ENCODE measurements at regions not wholly inside any gene's neighbourhood (a gene's known extent, or its start where the extent isn't known, plus 50 kb on each side); places are given as distances from the start of the nearest gene placed in this dataset.

DNA sequence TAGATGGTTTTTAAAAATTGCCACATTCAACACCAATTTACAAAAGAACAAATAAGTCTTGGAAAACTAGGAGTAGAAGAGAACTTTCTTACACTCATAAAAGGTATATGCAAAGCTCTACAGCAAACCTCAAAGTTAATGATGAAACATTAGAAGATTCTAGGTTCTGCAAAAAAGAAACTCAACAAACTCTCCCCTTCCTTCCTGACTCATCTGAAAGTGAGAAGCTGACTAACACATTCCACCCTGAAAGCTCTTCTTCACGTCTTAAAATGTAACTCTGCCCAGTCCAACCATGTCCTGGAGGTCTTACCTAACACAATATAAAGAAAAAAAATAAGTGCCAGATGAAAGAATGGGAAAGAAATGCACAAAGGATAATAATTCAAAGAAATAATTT lies 218.9 kb upstream of the ISX start:
- DNase-seq: no peak

DNA sequence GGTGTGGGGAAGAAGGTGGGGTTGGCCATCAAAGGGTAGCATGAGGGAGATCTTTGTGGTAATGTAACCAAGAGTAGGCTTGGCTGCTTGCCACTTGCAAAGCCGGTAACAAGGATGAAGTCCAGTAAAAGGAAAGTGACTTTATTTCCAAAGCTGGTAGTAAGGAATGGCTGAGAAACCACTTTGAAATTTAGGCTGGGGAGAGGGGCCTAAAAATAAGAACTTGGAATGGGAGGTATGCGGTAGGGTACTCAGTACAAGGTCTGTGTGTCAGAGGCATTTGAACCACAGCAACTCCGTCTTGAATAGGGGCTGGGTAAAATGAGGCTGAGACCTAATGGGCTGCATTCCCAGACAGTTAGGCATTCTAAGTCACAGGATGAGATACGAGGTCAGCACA lies 216.0 kb upstream of the ISX start:
- peak; percentile 50 for DNase-seq

DNA sequence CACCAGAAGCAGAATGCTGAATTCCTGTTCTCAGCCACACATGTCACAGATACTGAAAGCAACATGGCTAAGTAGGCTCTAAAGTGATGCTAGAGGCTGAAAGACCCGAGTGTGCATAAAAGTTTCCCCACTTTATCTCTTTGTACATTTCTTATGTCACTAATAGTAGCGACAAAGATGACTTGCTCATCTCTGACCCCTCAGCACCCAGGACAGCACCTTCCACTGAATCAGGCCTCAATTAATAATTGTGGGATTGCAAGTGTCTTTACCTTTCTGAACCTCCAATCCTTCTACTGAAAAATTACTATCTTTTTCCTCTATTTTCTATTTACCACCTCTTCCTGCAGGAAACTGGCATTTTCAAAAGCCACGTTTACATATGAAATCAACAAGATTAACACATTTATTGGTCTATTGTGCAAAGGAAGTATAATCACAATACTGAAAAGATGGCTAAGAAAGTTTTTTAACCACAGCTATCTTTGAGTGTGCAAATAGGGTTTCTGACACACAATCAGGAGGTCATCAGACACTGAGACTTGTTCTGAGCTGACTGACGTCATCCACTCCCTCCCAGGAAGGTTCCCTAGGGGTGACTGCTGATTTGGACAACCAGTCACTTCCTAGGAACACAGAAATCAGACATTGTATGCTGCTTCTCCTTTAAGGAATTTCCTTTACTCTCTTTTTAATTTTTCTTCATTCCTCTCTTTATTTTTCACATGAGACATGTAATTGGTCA lies 213.9 kb upstream of the ISX start:
- no peak for DNase-seq

DNA sequence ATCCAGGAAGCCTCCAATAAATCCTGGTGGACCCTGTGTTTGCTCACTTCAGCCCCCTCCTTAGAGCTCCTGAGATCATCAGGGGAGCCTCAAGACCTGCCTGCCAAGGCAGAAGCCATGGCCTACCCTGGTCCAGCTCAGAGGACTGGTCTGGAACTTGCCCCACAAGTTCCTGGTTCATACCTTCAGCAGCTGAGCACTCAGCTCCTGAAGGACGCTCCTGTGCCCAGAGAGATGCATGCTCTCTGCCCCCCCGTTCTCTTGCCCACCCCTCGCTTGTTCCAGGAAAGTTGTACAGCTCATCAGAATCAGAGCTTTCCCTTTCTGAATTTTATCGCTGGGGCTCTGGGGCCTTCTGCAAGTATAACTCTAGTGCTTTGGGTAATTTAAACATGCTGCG lies 210.5 kb upstream of the ISX start:
- no peak for DNase-seq

DNA sequence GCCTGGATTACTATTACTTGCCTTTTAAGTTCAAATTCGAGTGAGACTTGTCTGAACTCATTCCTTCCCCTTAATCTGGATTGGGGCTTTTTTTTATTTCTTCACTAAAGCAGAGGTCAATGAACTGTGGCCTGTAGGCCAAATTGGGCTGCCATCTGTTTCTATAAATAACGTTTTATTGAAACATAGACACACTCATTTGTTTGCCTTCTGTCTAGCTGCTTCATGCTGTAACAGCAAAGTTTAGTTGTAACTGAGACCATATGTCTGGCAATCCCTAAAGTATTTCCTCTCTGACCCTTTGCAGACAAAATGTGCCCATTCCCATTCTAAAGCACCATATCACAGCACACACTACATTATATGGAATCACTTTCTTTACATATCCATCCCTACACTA lies 207.9 kb upstream of the ISX start:
- no peak for DNase-seq

DNA sequence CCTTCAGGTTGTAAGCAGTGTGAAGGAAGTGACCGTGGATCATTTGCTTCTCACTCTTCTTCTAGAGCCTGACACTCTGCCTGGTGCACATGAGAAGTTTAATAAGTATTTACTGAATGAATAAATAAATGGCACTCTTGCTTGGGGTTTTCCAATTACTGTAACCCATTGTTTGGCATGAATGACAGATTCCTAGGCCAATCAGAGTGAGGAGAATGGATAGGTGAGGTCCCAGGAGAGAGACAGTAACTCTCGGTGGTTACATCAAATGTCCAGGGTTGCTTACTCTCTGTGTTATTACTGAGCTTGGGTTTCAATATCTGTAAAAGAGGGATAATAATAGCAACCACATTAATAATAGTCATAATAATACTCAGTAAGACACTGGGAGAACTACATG lies 204.2 kb upstream of the ISX start:
- no peak for DNase-seq

DNA sequence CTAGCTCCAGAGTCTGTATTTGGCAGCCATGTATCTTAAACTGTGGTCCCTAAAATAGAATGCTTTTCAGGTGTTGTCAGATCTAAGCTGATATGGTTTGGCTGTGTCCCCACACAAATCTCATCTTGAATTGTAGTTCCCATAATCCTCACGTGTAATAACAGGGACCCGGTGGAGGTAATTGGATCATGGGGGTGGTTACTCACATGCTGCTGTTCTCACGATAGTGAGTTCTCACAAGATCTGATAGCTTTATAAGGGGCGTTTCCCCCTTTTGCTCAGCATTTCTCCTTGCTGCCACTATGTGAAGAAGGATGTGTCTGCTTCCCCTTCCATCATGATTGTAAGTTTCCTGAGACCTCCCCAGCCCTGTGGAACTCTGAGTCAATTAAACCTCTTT lies 199.9 kb upstream of the ISX start:
- no peak for DNase-seq

DNA sequence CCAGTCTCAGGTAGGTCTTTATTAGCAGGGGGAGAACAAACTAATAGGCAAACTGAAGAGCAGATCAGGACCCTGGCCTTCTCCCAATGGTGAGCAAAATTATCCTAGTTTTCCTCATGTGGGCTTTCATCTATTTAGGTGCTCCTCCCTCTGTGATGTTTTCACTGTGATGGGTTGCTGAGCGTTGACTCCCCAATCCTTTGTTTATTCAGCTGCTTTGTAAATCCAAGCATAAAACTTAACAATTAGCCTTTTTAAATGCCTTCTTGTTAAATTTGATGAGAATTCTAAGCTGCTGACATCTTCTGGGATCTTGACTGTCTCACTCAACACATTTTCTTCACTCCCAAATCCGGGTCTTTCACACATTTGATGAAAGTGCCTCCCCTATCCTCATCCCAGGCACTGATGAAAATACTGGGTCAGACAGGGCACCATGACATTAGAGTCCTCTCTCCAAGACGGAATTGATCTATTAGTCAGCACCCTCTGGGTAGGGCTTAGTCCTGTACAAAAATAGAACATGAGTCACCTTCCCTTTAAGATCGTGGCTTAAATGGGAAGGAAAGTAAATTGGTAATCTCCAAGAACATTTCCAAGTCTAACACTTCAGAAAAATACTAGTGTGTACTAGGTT lies 199.3 kb upstream of the ISX start:
- DNase-seq: no peak

DNA sequence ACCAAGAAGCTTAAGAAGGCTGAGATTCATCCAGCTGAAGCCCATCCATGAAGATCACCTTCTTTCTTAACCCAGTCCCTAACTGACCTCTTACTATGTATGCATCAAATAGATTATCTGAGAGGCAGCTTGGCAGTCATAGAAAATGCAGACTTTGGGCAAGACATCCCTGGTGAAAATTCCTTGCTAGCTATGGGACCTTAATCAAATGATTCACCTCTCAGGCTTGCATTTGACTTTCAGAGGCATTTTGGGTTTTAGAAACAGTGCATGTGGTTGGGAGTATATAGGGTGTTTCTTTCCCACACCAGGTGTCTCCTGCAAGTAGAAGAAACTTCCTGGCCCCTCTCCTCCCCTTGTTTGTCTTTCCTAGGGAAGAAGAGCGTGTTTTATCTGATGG lies 188.5 kb upstream of the ISX start:
- no peak for DNase-seq

DNA sequence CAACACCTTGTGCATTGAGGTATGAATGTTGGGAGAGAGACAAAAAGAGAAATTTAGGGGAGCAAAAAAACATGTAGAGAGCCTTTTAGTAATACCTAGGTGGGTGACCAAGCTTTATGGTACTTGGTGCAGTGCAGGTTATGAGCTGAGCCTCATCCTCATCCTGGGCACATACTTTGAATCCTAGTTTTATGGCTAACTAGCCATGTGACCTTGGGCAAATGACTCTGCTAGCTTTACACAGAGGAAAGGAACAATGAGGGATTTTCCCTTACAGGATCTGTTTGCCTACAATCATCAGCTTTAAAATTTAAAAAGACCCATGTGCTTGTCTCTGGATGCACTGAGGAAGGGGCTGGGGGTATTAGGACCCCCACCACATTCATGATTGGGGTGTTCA lies 187.8 kb upstream of the ISX start:
- DNase-seq: no peak

DNA sequence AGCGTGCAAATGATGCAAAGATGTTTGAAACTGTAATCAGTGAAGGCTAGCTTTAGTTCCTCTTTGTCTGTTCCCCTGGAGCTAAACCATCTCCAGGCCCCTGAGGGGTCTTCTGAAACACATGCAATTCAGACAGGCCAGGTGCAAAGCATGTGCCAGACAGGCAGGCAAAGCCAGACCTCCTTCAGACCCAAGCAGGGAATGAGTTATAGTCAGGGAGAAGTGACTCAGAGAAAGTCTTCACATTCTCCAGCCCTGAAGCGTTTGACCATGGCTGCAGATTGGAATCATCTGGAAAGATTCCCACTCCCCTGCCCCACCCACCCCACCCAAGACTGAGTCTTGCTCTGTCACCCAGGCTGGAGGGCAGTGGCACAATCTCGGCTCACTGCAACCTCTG lies 187.0 kb upstream of the ISX start:
- DNase-seq: no peak

DNA sequence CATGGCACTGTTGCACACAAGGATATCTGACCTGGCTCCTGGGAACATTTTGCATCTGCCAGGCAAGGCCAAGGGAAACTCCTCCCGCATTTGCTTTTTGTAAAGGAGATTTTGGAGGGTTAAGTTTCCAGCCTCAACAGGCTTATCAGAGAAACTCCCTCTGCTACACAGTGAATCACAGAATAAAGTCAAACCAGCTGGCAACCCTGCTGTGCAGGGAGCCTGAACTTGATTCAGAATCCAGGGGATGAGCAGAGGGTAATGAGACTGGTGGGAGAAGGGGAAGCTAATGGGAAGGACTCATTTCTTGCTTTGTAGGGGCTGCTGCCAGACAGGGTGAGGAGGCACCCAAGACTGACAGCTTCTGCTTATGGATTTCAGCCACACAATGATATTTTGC lies 185.3 kb upstream of the ISX start:
- DNase-seq: no peak

DNA sequence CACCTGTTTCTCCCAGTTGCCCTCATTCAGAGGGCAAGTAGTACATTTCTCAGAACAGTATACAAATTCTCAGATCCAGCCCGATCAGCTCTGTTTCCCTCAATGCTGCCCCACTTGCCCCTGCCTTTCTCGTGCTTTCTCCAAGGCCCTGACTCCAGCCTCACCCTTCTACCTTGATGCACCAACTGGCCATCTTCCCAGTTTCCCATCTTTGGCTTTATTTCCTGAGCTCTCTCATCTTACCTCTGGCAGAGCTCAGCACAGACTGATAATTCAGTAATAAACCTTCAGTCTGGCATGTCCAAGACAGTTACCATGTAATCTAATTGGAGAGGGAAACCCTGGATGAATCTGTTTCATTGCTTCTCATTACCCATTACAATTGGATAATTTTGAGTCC lies 184.5 kb upstream of the ISX start:
- DNase-seq: no peak

DNA sequence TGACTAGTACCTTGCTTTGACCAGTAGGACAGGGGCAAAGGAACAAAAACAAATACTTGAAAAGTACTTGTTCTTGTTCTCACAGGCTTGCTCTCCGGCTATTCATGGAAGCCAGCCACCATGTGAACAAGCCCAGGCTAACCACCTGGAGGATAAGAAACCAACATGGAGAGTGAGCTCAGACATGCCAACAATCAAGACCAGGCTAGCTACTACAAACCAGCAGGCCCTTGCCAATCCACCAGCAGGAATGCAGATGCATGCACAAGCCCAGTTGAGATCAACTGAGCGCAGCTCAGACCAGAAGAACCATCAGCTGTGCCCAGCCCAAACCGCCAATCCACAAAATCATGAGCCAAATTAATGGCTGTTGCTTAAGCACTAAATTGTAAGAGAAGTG lies 180.1 kb upstream of the ISX start:
- no peak for DNase-seq

DNA sequence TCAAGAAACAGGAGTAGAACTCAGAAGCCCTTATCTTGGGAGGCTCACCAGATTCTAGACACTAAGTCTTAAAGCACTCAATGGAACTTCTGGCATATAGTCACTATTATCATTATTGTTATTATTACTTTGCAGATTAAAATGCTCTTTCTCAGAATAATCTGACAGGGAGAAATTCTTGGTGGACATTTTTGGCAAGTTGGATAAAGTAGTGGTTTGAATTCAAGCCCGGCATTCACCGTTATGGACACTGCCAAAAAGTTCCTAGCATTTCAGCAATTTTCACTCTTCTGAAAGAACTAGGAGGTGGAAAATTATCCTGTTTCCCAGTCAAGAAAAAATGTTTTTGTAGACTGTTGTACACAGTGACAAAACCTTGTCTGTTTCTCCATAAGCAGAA lies 179.6 kb upstream of the ISX start:
- DNase-seq: no peak

DNA sequence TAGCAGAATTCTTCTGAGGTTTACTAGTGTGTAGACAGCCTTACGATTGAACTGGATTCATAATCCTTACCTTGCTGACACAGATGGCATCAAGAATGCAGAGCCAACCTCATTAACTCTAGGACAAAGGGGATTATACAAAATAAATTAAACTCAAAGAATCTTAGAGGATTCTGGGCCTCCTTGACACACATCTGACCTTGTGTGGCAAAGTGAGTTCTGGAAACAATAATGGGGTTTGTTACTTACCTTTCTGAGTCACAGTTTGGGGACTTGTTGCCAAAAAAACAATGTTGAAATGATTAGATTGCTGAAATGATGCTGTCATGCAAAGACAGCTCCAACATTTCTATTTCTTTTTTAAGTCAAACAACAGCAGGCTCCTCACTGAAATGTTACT lies 179.1 kb upstream of the ISX start:
- DNase-seq: no peak

DNA sequence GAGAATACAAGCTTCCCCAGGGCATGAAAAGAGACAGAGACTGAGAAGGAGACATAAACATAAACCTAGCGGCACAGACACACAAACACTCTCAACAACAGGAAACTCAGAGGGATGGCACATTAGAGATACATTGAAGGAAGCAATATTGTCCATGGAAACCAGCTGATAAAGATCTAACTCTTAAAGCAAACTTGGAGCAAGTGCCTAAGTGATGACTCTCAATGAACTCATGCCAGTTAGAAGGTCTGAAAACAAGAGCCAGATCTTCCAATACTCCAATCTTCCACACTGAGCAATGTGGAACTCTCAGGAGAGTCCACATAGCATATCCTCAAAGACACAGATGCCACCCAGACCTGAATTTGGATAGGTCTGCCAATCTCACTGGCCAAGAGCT lies 168.8 kb upstream of the ISX start:
- DNase-seq: no peak

DNA sequence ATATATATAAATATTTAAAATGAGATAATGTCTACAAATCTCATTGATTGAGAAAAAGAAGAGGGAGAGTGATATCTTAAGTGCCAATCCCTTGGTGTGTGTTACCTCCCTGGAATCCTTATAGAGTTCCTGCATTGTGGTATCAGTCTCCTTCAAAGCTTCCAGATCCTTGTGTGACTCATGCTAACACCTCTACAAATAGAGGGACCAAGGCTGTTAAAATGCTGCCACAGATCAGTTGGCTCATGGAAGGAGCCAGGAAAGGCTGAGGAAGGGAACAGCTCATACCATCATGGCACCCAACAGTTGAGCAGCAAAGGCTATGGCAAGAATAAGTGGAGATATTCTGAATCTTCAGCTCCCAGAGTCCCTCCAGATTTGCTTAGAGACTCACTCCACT lies 163.6 kb upstream of the ISX start:
- DNase-seq: no peak

DNA sequence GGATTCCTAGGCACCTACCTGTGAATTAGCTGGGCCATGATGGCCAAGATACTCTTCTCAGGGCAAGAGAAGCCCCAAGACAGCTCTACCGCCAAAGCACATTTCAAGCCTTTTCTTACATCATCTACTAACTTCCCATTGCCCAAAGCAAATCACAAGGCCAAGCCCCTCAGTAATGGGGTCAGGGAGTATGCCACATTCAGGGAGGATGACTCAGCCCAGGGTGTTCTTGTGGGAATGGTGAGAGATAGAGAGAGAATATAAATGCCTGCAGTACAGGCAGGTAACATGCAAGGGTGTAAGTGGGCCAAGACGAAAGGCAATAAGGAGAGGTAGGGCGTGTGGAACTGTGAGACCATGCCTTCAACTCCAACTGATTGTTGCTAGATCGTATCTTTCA lies 162.5 kb upstream of the ISX start:
- no peak for DNase-seq

DNA sequence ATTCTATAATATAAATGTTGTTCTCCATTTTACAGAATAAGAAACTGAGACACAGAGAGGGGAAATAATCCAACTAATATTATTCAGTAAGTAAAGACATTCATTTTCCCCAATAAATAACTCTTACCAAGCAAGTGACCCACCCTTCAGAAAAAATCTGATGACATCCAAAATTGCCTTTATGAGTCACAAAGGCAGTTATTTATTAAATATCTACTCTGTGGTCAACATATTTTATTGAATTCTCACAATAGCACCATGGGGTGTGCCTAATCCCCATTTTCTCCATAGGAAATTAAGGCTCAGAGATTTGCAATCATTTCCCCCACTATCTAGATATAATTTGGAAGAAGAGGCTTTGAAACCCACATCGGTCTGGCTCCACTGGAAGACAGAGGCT lies 161.5 kb upstream of the ISX start:
- no peak for DNase-seq

DNA sequence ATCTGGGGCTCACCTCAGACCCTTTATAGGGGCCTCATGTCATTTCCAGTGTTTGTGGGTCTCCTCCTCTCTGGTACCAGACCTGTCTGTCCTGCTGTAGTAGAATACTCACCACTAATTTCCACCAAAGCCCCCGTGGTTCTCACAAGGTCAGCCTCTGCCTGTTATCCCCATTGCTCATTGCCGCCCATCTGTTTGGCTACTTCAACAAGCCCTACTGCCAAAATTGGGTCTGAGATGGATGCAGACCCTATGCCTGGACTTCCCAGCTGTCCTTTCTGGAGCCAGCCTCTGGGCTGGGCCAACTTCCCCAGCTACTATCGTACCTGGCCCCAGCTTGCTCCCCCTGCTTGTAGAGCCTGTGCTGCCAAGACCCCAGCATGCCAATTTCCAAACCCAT lies 152.1 kb upstream of the ISX start:
- DNase-seq: peak; percentile 31

DNA sequence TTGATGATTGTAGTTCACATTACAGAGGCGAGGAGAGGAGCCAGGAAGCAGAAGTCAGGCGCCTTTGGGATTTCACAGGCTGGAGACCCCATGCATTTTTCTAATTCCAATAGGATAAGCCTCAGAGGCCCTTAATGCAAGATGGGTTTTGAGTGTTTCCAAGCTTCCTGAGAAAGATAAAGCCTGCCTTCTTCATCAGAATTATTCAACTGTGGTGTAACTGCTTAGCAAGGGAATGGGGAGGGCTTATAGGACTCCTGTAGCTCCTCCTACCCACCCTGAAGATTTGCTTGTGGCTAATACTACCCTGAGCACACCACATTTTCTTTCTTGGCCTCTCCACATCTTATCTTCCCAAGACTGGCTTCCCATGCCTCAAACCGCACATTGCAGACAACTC lies 151.1 kb upstream of the ISX start:
- no peak for DNase-seq

DNA sequence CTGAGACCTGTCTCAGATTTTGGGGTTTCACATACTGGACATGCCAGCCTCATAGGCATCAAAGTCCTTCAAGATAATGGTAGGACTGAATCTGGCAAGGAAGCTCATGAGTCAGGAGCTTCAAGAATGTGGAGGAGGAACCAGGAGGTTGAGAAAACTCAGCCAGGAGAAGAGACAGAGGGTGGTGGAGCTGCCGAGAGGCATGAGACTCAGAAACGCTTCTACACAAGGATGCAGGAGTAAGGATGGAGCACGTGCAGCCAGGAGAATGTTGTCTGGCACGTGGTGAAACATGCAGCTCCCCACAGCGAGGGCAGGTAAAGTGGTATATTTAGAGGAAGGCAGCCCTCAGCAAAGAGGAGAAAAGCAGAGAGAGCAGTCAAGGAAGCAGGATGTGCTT lies 148.7 kb upstream of the ISX start:
- DNase-seq: no peak

DNA sequence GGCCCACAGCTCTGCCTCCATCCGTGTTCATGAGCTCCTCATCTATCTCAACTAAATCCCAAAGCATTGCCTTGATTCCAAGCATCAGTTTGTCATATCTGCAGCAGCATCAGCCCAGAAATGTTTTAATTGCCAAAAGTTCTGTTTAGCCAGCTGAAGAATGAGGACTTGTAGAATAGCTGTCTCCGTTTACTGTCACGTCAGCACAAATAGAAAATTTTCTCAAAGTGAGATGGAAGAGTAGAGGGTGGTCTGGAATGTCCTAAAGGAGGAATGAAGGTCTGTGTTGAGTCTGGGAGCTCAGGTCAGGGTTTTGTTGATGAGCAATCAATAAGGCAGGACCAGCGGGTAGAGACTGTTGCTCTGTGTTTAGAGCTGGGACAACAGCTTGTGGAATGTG lies 134.9 kb upstream of the ISX start:
- DNase-seq: no peak

DNA sequence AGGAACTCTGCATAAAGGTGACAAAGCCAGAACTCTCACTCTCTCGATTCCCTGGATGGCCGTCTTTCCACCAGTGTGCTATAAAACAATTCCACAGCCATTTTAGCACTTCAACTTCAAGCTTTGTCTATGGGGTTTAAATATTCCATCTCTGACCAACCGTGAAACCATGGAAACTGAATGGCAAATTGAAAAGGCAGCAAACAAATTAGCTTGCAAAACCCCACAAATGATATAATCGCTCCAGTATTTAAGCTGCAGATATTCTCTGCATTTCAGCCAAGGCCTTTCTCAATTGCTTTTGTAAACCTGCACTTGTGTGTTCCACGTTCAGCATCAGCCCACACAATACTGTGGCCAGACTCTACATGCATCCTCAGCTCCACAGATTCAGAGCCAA lies 131.7 kb upstream of the ISX start:
- no peak for DNase-seq

Measured in left hindlimb (tissue), 1 donor.